DND-41 (cell line): ENCODE measurements at regions not wholly inside any gene's neighbourhood (a gene's known extent, or its start where the extent isn't known, plus 50 kb on each side); places are given as distances from the start of the nearest gene placed in this dataset.

ENCODE experiments used
- ATAC-seq: fragments of 200-7000 bp; cut with Tn5 transposase; 3 replicates; pipeline ENCODE4 v1.9.1; 2021; ENCODE audit warnings: low read depth; ENCODE audit not compliant: insufficient read depth
- DNase-seq: peaks from one replicate; pipeline ENCODE4 v3.0.0-alpha.2; 2020
- H2AFZ ChIP-seq: 2 replicates; pipeline ENCODE4 v1.6.0; 2012; ENCODE audit warnings: low read depth, low read length
- H3K27ac ChIP-seq: 2 replicates; pipeline ENCODE4 v1.5.1; 2012; ENCODE audit warnings: low read length, inconsistent platforms
- H3K27me3 ChIP-seq: fragments of 200-600 bp; sonication (generic); 2 replicates; pipeline ENCODE4 v1.6.0; 2012; ENCODE audit warnings: low read length, mild to moderate bottlenecking, inconsistent platforms; ENCODE audit not compliant: insufficient read depth, poor library complexity
- H3K36me3 ChIP-seq: 2 replicates; pipeline ENCODE4 v1.5.1; 2012; ENCODE audit warnings: low read length, inconsistent platforms; ENCODE audit not compliant: insufficient read depth
- H3K4me1 ChIP-seq: 2 replicates; pipeline ENCODE4 v1.5.1; 2012; ENCODE audit warnings: mild to moderate bottlenecking, low read length; ENCODE audit not compliant: insufficient read depth
- H3K4me2 ChIP-seq: 2 replicates; pipeline ENCODE4 v1.6.0; 2012; ENCODE audit warnings: mild to moderate bottlenecking, moderate library complexity, low read length, inconsistent platforms; ENCODE audit not compliant: insufficient read depth
- H3K4me3 ChIP-seq, 2 experiments: fragments of 200-600 bp in 1 of 2; shearing (Covaris generic) in 1 of 2; 2 replicates each; pipeline ENCODE4 v1.5.1; 2012 to 2016; ENCODE audit warnings: inconsistent platforms in 2 of 2, low read length in 2 of 2, mild to moderate bottlenecking in 2 of 2, low read depth in 1 of 2, moderate library complexity in 1 of 2
- H3K79me2 ChIP-seq: 2 replicates; pipeline ENCODE4 v1.6.0; 2012; ENCODE audit warnings: low read length, inconsistent platforms; ENCODE audit not compliant: insufficient read depth
- H3K9ac ChIP-seq: 2 replicates; pipeline ENCODE4 v1.6.0; 2012; ENCODE audit warnings: low read depth, mild to moderate bottlenecking, inconsistent platforms, low read length, moderate library complexity
- H3K9me3 ChIP-seq: 2 replicates; pipeline ENCODE4 v1.5.1; 2012; ENCODE audit warnings: low read length, moderate library complexity, mild to moderate bottlenecking, inconsistent platforms; ENCODE audit not compliant: insufficient read depth, severe bottlenecking
- H4K20me1 ChIP-seq: 2 replicates; pipeline ENCODE4 v1.6.0; 2012; ENCODE audit warnings: low read length; ENCODE audit not compliant: insufficient read depth
- EZH2 ChIP-seq: IDR thresholded peaks from 3 replicates; pipeline ENCODE4 v1.6.1; 2012; ENCODE audit warnings: borderline replicate concordance, low read depth, mild to moderate bottlenecking, moderate library complexity, low read length, inconsistent platforms; ENCODE audit not compliant: severe bottlenecking
- TF ChIP-seq, protein P1 (sequence below): IDR thresholded peaks from 2 replicates; pipeline ENCODE4 v1.5.1; 2012; ENCODE audit warnings: borderline replicate concordance, low read length, moderate library complexity, mild to moderate bottlenecking; ENCODE audit not compliant: poor library complexity, severe bottlenecking; ENCODE audit errors: extremely low read depth

- Histone ChIP-seq H3K4me3 (no peak overlapping the region), H3K36me3 (no peaks in the 10 kb centered on the region), H3K9ac (no peak overlapping the region), H3K27ac (peak overlapping the region; percentile 14; the same call in 1 of the 2 replicates), H3K9me3 (no peaks in the 10 kb centered on the region), H3K27me3 (no peaks in the 10 kb centered on the region), H4K20me1 (no peaks in the 10 kb centered on the region), H3K4me1 (peaks cover 26% of the 10 kb centered on the region), H2AFZ (no peak overlapping the region), H3K4me2 (no peak overlapping the region), H3K79me2 (no peaks in the 10 kb centered on the region)
- ATAC-seq (no peak), DNase-seq (no peak)
- TF ChIP-seq, protein P1, sequence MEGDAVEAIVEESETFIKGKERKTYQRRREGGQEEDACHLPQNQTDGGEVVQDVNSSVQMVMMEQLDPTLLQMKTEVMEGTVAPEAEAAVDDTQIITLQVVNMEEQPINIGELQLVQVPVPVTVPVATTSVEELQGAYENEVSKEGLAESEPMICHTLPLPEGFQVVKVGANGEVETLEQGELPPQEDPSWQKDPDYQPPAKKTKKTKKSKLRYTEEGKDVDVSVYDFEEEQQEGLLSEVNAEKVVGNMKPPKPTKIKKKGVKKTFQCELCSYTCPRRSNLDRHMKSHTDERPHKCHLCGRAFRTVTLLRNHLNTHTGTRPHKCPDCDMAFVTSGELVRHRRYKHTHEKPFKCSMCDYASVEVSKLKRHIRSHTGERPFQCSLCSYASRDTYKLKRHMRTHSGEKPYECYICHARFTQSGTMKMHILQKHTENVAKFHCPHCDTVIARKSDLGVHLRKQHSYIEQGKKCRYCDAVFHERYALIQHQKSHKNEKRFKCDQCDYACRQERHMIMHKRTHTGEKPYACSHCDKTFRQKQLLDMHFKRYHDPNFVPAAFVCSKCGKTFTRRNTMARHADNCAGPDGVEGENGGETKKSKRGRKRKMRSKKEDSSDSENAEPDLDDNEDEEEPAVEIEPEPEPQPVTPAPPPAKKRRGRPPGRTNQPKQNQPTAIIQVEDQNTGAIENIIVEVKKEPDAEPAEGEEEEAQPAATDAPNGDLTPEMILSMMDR: no peak
- TF ChIP-seq EZH2: no peak
Observed at GRCh38 chr2:157184161-157184895, 73.2 kb upstream of the GALNT5 start.

DNA sequence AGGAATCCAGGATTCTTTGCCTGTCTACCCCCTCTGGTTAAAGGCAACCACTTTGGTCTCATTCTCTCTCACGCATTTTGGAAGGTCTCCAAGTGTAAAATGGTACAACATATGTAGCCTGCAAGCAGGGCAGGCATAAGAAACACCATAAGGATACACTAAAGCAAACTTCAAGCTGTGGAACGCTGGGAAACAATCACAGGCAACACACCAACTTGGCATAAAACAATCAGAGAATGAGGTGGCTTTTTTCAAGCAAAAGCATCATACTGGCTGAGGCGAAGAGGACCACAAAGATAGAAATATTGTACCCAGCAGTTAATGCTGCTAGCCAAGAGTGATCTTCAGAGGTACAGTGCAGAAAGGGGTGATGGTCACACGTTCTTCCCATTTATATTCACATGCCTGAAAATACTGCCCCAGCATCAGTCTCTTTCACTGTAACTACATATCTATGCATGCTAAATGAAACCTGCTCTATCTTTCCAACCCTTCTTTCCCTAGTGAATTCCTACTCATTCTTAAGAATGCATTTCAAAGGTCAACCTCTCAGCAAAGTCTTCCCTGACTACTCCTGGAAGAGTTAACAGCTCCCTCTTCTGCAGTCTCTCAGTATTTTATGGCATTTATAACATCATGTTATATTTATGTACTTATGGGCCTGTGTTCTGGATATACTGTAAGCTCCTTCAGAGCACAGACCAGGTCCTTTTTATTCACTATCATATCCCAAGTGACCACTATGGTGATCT is 71.9 kb upstream of the GALNT5 start:
- Histone ChIP-seq H3K27me3 (no peaks in the 10 kb centered on the region), H3K4me1 (peaks cover 26% of the 10 kb centered on the region), H3K4me2 (no peak overlapping the region), H2AFZ (no peak overlapping the region; the same call in 1 of the 2 replicates), H3K9me3 (no peaks in the 10 kb centered on the region), H3K4me3 (no peak overlapping the region), H3K9ac (no peak overlapping the region), H3K79me2 (no peaks in the 10 kb centered on the region), H3K36me3 (no peaks in the 10 kb centered on the region), H4K20me1 (no peaks in the 10 kb centered on the region), H3K27ac (no peak overlapping the region)
- TF ChIP-seq, protein P1: no peak
- TF ChIP-seq EZH2: no peak
- DNase-seq (no peak), ATAC-seq (no peak)

GRCh38 chr2:157190151-157190550 is 67.4 kb upstream of the GALNT5 start:
- no peak overlapping the region for H3K4me2 ChIP-seq
- H4K20me1 ChIP-seq: no peaks in the 10 kb centered on the region
- DNase-seq: no peak
- H3K4me1 ChIP-seq: peaks cover 41% of the 10 kb centered on the region
- no peaks in the 10 kb centered on the region for H3K36me3 ChIP-seq
- no peak overlapping the region for H3K27ac ChIP-seq
- H3K27me3 ChIP-seq: no peaks in the 10 kb centered on the region
- H3K4me3 ChIP-seq: no peak overlapping the region
- H2AFZ ChIP-seq: no peak overlapping the region
- no peaks in the 10 kb centered on the region for H3K79me2 ChIP-seq
- no peaks in the 10 kb centered on the region for H3K9me3 ChIP-seq
- no peak overlapping the region for H3K9ac ChIP-seq
- TF ChIP-seq, protein P1: no peak
- no peak for TF ChIP-seq EZH2
- no peak for ATAC-seq
